MM.1S (cell line): ENCODE measurements at regions not wholly inside any gene's neighbourhood (a gene's known extent, or its start where the extent isn't known, plus 50 kb on each side); places are given as distances from the start of the nearest gene placed in this dataset.

Experiments
- EZH2 ChIP-seq: fragments of 300-600 bp; sonication (generic); optimal IDR thresholded peaks from 2 replicates; pipeline ENCODE3; 2017; ENCODE audit warnings: low read depth, mild to moderate bottlenecking, antibody characterized with exemption, low read length, mixed read lengths
- TF ChIP-seq, protein P1 (sequence below): fragments of 300-600 bp; sonication (generic); IDR thresholded peaks from 2 replicates; pipeline ENCODE4 v1.5.1; 2016; ENCODE audit warnings: antibody characterized with exemption, low read length, mixed read lengths

DNA sequence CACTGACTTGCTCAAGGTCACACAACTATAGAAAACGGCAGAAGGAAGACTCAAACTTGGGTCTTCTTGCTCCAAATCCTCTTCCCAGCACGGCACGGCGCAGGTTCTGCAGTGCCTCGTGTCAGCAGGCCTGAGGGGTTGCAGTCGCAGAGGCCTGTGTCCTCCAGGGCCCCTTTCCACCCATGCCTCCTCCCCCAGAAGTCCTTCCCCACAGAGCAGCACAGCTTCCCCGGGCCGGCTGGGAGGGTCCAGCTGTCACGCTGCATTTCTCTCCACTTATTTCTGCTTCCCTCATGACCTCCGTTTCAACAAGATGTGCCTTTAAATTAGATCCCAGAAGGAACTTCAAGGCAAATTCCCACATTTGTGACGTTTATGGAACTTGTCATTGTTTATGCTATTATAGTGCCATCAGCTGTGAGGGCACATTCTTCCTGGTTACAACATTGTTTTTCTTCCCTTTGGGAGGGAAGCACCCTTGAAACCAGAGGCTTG, 148.4 kb downstream of the C5orf15 start:
- TF ChIP-seq, protein P1, sequence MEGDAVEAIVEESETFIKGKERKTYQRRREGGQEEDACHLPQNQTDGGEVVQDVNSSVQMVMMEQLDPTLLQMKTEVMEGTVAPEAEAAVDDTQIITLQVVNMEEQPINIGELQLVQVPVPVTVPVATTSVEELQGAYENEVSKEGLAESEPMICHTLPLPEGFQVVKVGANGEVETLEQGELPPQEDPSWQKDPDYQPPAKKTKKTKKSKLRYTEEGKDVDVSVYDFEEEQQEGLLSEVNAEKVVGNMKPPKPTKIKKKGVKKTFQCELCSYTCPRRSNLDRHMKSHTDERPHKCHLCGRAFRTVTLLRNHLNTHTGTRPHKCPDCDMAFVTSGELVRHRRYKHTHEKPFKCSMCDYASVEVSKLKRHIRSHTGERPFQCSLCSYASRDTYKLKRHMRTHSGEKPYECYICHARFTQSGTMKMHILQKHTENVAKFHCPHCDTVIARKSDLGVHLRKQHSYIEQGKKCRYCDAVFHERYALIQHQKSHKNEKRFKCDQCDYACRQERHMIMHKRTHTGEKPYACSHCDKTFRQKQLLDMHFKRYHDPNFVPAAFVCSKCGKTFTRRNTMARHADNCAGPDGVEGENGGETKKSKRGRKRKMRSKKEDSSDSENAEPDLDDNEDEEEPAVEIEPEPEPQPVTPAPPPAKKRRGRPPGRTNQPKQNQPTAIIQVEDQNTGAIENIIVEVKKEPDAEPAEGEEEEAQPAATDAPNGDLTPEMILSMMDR, result no peak
- no peak for TF ChIP-seq EZH2
